ENCODE measurements at regions not wholly inside any gene's neighbourhood (a gene's known extent, or its start where the extent isn't known, plus 50 kb on each side); places are given as distances from the start of the nearest gene placed in this dataset.
"Not testable (repeated sequence)": the region's sequence is repeated elsewhere in the genome, so short reads cannot be mapped to it uniquely, and the experiment has no call there.

GRCh38 chr13:55001881-55002280 lies 1973.3 kb downstream of the OLFM4 start:
- no peaks in the 10 kb centered on the region for H3K4me1 ChIP-seq (ENCODE audit: control insufficient read depth, insufficient read depth, low read length)
- no peak for DNase-seq (ENCODE audit: low read depth in 4 of 6, low spot score in 6 of 6)
- no peaks in the 10 kb centered on the region for H3K36me3 ChIP-seq (ENCODE audit: control insufficient read depth, insufficient read depth, low read length)
- no peak overlapping the region for H3K4me3 ChIP-seq (ENCODE audit: low read depth, low read length)
- WGBS (ENCODE audit: insufficient coverage), result no CpG with 5 or more reads among the region's 2 CpGs
- H3K27me3 ChIP-seq (ENCODE audit: control insufficient read depth, insufficient read depth, low read length), result no peaks in the 10 kb centered on the region
- H3K9me3 ChIP-seq (ENCODE audit: control insufficient read depth, insufficient read depth, low read length), result no peaks in the 10 kb centered on the region
- no peak overlapping the region for H3K27ac ChIP-seq (ENCODE audit: low read depth, low read length)

- no peaks in the 10 kb centered on the region for H3K27me3 ChIP-seq (ENCODE audit: control insufficient read depth, insufficient read depth, low read length)
- WGBS (ENCODE audit: insufficient coverage), result 67% methylated on average over 2 of the region's 2 CpGs
- no peak overlapping the region for H3K4me3 ChIP-seq (ENCODE audit: low read depth, low read length)
- no peaks in the 10 kb centered on the region for H3K4me1 ChIP-seq (ENCODE audit: control insufficient read depth, insufficient read depth, low read length)
- no peak overlapping the region for H3K27ac ChIP-seq (ENCODE audit: low read depth, low read length)
- DNase-seq (ENCODE audit: low read depth in 4 of 6, low spot score in 6 of 6), result no peak
- H3K36me3 ChIP-seq (ENCODE audit: control insufficient read depth, insufficient read depth, low read length), result no peaks in the 10 kb centered on the region
- H3K9me3 ChIP-seq (ENCODE audit: control insufficient read depth, insufficient read depth, low read length), result no peaks in the 10 kb centered on the region
These were observed 1979.1 kb downstream of the OLFM4 start for GRCh38 chr13:55007681-55008080.

GRCh38 chr13:55013051-55013450 lies 1984.4 kb downstream of the OLFM4 start:
- Histone ChIP-seq H3K4me1 (ENCODE audit: control insufficient read depth, insufficient read depth, low read length) (no peaks in the 10 kb centered on the region), H3K36me3 (ENCODE audit: control insufficient read depth, insufficient read depth, low read length) (no peaks in the 10 kb centered on the region), H3K27me3 (ENCODE audit: control insufficient read depth, insufficient read depth, low read length) (no peaks in the 10 kb centered on the region), H3K27ac (ENCODE audit: low read depth, low read length) (no peak overlapping the region), H3K9me3 (ENCODE audit: control insufficient read depth, insufficient read depth, low read length) (no peaks in the 10 kb centered on the region), H3K4me3 (ENCODE audit: low read depth, low read length) (no peak overlapping the region)
- WGBS (ENCODE audit: insufficient coverage), result 44% methylated on average over 3 of the region's 4 CpGs
- DNase-seq (ENCODE audit: low read depth in 4 of 6, low spot score in 6 of 6), result no peak

GRCh38 chr13:55029280-55029679 lies 2000.7 kb downstream of the OLFM4 start:
- H3K4me3 ChIP-seq (ENCODE audit: low read depth, low read length), result no peak overlapping the region
- no peak for DNase-seq (ENCODE audit: low read depth in 4 of 6, low spot score in 6 of 6)
- H3K9me3 ChIP-seq (ENCODE audit: control insufficient read depth, insufficient read depth, low read length), result peaks cover 10% of the 10 kb centered on the region
- H3K4me1 ChIP-seq (ENCODE audit: control insufficient read depth, insufficient read depth, low read length), result no peaks in the 10 kb centered on the region
- WGBS (ENCODE audit: insufficient coverage), result no CpG with 5 or more reads among the region's 2 CpGs
- H3K36me3 ChIP-seq (ENCODE audit: control insufficient read depth, insufficient read depth, low read length), result no peaks in the 10 kb centered on the region
- no peak overlapping the region for H3K27ac ChIP-seq (ENCODE audit: low read depth, low read length)
- H3K27me3 ChIP-seq (ENCODE audit: control insufficient read depth, insufficient read depth, low read length), result no peaks in the 10 kb centered on the region

- Histone ChIP-seq H3K36me3 (ENCODE audit: control insufficient read depth, insufficient read depth, low read length) (no peaks in the 10 kb centered on the region), H3K4me3 (ENCODE audit: low read depth, low read length) (no peak overlapping the region), H3K27ac (ENCODE audit: low read depth, low read length) (no peak overlapping the region), H3K9me3 (ENCODE audit: control insufficient read depth, insufficient read depth, low read length) (no peaks in the 10 kb centered on the region), H3K4me1 (ENCODE audit: control insufficient read depth, insufficient read depth, low read length) (no peaks in the 10 kb centered on the region), H3K27me3 (ENCODE audit: control insufficient read depth, insufficient read depth, low read length) (no peaks in the 10 kb centered on the region)
- DNase-seq (ENCODE audit: low read depth in 4 of 6, low spot score in 6 of 6), result no peak
- no CpG with 5 or more reads among the region's 1 CpG for WGBS (ENCODE audit: insufficient coverage)
These were observed 2009.6 kb downstream of the OLFM4 start for GRCh38 chr13:55038230-55038629.

- not testable (repeated sequence) for H3K4me3 ChIP-seq (ENCODE audit: low read depth, low read length); H3K27me3 ChIP-seq (ENCODE audit: control insufficient read depth, insufficient read depth, low read length); H3K4me1 ChIP-seq (ENCODE audit: control insufficient read depth, insufficient read depth, low read length); H3K36me3 ChIP-seq (ENCODE audit: control insufficient read depth, insufficient read depth, low read length); H3K27ac ChIP-seq (ENCODE audit: low read depth, low read length); H3K9me3 ChIP-seq (ENCODE audit: control insufficient read depth, insufficient read depth, low read length); DNase-seq (ENCODE audit: low read depth in 4 of 6, low spot score in 6 of 6)
- WGBS (ENCODE audit: insufficient coverage), result 94% methylated on average over 24 of the region's 24 CpGs
These were observed 2025.4 kb downstream of the OLFM4 start for GRCh38 chr13:55053891-55054550.

- not testable (repeated sequence) for H3K36me3 ChIP-seq (ENCODE audit: control insufficient read depth, insufficient read depth, low read length); H3K27me3 ChIP-seq (ENCODE audit: control insufficient read depth, insufficient read depth, low read length); H3K27ac ChIP-seq (ENCODE audit: low read depth, low read length); H3K4me1 ChIP-seq (ENCODE audit: control insufficient read depth, insufficient read depth, low read length); H3K4me3 ChIP-seq (ENCODE audit: low read depth, low read length); DNase-seq (ENCODE audit: low read depth in 4 of 6, low spot score in 6 of 6); H3K9me3 ChIP-seq (ENCODE audit: control insufficient read depth, insufficient read depth, low read length)
- WGBS (ENCODE audit: insufficient coverage), result 80% methylated on average over 1 of the region's 3 CpGs
These were observed 2027.1 kb downstream of the OLFM4 start for GRCh38 chr13:55055666-55056065.

GRCh38 chr13:55062662-55063061 lies 2034.0 kb downstream of the OLFM4 start:
- H3K4me1 ChIP-seq (ENCODE audit: control insufficient read depth, insufficient read depth, low read length), result no peaks in the 10 kb centered on the region
- WGBS (ENCODE audit: insufficient coverage), result 90% methylated on average over 4 of the region's 7 CpGs
- H3K9me3 ChIP-seq (ENCODE audit: control insufficient read depth, insufficient read depth, low read length), result no peaks in the 10 kb centered on the region
- no peak for DNase-seq (ENCODE audit: low read depth in 4 of 6, low spot score in 6 of 6)
- no peak overlapping the region for H3K27ac ChIP-seq (ENCODE audit: low read depth, low read length)
- no peaks in the 10 kb centered on the region for H3K36me3 ChIP-seq (ENCODE audit: control insufficient read depth, insufficient read depth, low read length)
- no peak overlapping the region for H3K4me3 ChIP-seq (ENCODE audit: low read depth, low read length)
- H3K27me3 ChIP-seq (ENCODE audit: control insufficient read depth, insufficient read depth, low read length), result no peaks in the 10 kb centered on the region

- Histone ChIP-seq H3K9me3 (ENCODE audit: control insufficient read depth, insufficient read depth, low read length) (no peaks in the 10 kb centered on the region), H3K4me1 (ENCODE audit: control insufficient read depth, insufficient read depth, low read length) (no peaks in the 10 kb centered on the region), H3K27me3 (ENCODE audit: control insufficient read depth, insufficient read depth, low read length) (no peaks in the 10 kb centered on the region), H3K27ac (ENCODE audit: low read depth, low read length) (no peak overlapping the region), H3K36me3 (ENCODE audit: control insufficient read depth, insufficient read depth, low read length) (no peaks in the 10 kb centered on the region), H3K4me3 (ENCODE audit: low read depth, low read length) (no peak overlapping the region)
- DNase-seq (ENCODE audit: low read depth in 4 of 6, low spot score in 6 of 6), result no peak
- WGBS (ENCODE audit: insufficient coverage), result no CpG with 5 or more reads among the region's 1 CpG
These were observed 2039.3 kb downstream of the OLFM4 start for GRCh38 chr13:55067946-55068345.

GRCh38 chr13:55069746-55070145 lies 2041.1 kb downstream of the OLFM4 start:
- H3K27me3 ChIP-seq (ENCODE audit: control insufficient read depth, insufficient read depth, low read length), result no peaks in the 10 kb centered on the region
- no peak overlapping the region for H3K4me3 ChIP-seq (ENCODE audit: low read depth, low read length)
- WGBS (ENCODE audit: insufficient coverage), result no CpG with 5 or more reads among the region's 1 CpG
- H3K27ac ChIP-seq (ENCODE audit: low read depth, low read length), result no peak overlapping the region
- no peaks in the 10 kb centered on the region for H3K36me3 ChIP-seq (ENCODE audit: control insufficient read depth, insufficient read depth, low read length)
- DNase-seq (ENCODE audit: low read depth in 4 of 6, low spot score in 6 of 6), result no peak
- H3K4me1 ChIP-seq (ENCODE audit: control insufficient read depth, insufficient read depth, low read length), result no peaks in the 10 kb centered on the region
- no peaks in the 10 kb centered on the region for H3K9me3 ChIP-seq (ENCODE audit: control insufficient read depth, insufficient read depth, low read length)
